GM21576 (cell line): ENCODE measurements at regions not wholly inside any gene's neighbourhood (a gene's known extent, or its start where the extent isn't known, plus 50 kb on each side); places are given as distances from the start of the nearest gene placed in this dataset.

ENCODE experiments used
- ATAC-seq: cut with Tn5 transposase; IDR thresholded peaks from one replicate; pipeline ENCODE4 v1.9.1; 2021; ENCODE audit warnings: mild to moderate bottlenecking, moderate library complexity; ENCODE audit not compliant: unreplicated experiment

DNA sequence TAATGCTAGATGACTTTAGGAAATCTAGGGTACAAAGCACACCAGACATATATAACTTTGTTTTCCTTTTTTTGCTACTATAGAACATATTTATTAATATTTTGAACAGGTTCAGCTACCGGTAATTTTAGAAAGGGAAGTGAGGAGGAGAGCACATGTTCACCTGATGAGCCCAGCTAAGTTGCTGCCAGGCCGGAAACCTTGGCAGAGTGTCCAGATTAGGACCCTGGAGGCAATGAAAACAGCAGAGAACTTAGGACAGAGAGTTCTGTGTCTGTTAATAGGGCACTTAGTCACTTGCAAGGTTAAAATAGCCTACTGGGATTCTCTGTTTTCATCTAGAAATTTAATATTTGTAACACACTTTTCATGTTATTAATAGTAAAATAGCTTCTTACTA, 348.9 kb upstream of the CPEB2 start:
- no peak for ATAC-seq

DNA sequence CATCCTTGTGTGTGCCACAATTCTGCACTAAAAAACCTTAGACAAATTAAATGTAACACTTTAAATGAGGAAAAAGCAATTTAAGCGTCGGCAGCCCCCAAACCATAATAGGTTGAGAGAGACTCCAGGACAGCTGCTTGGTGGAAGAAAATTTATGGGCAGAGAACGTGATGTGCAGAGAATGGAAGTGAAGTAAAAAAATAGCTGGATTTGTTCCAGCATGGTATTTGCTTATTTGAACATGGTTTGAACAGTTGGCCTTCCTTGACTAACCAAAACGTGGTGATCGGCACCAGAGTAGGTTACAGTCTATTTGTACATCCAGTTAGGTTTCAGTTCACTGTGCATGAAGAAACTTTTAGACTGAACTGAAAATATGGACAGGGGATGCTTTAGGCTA, 343.0 kb upstream of the CPEB2 start:
- no peak for ATAC-seq

DNA sequence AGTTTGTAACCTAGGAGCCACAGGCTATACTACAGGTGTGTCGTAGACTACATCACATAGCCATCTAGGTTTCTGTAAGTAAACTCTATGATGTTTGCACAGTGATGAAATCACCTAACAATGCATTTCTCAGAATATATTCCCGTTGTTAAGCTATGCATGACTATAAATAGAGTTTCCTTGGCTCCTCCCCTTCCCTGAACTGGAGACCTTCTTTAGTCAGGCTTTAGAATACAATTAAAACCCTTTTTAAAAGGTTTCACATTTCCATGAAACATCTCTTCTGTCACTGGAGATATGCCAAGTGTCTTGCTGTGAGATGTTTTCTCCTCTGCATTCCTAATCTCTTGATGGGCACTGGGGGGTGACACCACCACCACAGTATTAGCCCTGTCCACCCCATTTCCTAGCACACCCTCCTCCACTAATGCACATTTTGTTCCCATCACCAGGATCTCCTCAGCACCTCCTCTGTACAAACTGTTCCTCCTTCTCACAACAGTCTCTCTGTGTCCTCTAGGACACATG, 334.6 kb upstream of the CPEB2 start:
- ATAC-seq = no peak

DNA sequence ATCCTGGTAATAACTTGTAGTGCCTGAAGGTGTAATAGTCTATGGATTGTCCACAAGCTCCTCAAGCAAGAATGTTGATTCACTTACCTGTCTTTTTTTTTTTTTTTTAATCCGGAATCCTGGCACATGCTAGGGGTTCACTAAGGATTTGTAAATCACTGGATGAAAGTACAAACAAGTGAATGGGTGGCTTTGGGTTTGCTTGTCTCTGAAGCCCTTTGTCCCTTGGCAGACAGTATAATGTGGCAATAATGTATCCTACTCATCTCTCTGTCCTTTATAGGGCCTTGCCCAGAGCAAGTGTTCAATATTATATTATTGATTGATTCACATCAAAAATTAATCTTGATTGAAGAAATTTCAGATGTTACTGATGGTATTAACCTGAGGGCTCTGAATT, 334.0 kb upstream of the CPEB2 start:
- no peak for ATAC-seq

DNA sequence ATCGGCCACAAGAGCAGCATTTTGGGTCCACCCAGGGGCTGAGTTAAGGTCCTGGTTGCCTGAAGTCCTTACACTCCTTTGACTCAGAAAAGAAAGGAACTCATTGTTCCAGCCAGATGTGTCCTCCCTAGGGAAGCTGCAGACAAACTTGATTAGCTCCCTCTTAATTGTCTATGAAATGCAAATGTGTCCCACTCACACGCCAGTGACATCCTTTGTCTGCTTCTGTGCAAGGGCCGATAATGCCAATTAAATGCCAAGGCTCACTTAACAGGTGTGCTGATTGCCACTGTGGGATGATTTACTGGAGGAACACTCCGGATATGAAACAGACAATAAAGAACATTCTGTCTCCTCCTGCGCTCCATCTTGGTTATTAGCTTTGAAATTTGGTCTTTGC, 332.9 kb upstream of the CPEB2 start:
- ATAC-seq = no peak

DNA sequence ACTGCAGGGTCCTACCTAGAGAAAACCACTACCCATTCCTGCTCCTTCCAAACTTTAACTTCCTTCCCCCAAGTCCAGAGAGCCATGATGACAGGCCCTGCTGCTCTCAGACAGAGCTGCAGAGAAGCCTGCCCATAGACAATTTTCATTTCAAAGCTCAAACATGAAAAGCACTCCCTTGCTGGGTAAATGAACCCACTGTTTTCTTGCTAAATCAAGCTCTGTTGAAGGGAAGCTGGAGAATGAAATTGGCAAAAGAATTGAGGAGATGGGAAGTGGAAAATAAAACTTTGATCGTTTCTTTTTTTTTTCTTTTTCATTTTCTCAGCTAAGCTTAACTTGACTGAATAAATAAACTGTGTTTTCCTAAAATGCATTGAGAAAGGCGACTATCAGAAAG, 331.1 kb upstream of the CPEB2 start:
- no peak for ATAC-seq

DNA sequence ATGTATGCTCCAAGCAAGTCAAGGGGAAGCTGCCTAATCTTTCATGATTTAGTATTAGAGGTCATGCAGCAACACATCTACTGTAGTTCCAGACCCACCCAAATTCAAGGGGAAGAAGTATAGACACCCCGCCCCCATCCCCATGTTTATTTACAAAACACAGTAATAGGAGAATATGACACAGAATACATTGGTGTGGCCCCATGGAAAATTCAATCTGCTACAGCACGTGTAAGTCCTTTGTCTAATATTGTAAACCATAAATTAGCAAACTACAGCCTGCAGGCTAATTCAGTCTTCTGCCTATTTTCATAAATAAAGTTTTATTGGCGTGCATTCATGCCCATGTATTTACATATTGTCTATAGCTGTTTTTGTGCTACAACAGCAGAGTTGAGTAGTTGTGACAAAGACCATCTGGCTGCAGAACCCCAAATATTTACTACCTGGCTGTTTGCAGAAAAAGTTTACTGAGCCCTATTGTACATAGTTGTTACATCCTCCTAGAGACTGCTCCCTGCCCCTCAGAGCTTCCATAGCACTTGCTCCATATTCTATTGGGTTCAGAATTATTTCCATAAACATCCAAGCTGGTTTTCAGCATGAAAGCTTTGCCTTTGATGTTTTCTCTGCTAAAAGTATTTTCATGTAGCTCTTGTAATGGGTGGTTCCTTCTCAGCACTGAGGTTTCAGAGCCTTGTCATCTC, 326.8 kb upstream of the CPEB2 start:
- no peak for ATAC-seq

DNA sequence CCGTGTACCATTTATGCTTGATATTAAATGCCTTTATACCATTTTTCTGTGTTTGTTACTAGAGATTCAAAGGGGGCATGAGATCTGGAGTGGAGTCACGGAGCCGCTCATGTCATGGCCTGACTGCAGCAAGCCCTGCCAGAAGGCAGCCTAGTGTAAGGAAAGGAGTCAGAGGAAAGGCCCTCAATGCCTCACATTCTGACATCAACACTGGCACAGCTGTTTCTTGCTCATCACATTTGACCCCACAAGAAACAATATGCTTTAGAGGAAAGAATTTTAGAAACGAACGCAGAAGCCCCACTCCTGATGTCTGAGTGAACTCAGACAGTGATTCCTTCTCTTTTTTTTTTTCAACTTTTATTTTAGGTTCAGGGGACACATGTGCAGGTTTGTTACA, 322.4 kb upstream of the CPEB2 start:
- no peak for ATAC-seq

DNA sequence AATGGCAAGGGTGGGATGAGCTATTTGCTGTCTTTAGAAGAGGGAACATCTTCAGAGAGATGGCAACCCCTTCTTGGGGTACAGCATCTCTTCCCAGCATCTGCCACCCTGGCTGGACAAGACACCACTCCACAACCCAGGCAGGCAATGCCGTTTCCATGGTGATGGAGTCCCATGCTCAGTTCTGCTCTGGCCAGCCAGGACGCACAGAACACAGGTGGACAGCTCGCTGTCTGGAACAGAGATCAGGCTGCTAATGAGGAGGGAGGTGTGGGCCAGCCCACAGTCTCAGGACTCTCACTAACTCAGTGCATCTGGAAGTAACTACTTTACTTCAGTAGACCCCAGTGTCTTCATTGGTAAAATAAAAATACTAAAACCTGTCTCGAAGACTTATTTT, 321.0 kb upstream of the CPEB2 start:
- no peak for ATAC-seq

DNA sequence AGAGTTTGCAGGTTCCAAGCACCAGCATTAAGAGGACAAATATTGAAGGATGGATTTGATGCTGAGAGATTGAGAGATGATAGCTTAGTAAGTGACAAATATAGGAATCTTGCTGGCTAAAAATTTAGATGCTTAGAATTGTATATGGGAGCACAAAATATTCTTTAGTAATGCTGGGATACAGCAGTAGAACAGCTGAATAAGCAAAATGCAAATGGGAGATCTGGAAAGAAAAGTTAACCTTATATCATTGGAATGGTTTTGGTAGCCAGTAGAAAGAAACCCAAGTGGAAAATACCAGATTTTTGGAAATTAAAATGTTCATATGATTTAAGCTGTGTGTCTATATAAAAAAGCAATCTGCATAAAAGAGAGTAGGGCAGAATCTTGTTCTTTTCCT, 308.6 kb upstream of the CPEB2 start:
- no peak for ATAC-seq

DNA sequence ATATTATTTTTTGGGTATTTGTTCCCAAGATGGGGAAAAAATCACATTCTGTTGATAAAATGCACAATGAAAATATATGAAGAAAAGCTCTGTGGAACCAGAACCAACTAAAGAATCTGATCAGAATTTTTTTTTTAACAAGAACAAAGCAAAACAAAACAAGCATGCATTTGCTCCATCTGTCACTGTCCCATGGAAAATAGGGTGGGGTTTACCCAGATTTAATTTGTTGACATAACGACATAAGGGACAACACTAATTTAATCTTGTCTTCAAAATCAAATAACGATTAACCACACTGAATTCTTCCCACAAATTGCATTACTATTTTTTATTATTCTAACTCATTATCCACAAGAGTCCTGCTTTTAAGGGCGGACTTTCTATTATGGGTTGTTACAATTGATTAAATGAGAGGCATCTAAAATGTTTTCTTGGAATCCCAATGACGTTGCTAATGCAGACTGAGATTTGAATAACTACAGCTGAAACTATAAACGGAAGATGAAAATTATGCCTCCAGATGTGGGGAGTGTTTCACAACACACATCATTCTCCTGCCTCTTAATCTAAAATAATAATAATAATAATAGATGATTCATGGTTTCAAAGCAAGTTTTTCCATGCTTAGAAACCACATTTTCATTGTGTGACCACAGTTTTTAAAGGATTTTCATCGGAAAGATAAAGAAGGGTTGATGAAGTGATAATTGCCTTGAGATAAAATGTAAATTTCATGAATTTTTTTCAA, 307.0 kb upstream of the CPEB2 start:
- no peak for ATAC-seq

DNA sequence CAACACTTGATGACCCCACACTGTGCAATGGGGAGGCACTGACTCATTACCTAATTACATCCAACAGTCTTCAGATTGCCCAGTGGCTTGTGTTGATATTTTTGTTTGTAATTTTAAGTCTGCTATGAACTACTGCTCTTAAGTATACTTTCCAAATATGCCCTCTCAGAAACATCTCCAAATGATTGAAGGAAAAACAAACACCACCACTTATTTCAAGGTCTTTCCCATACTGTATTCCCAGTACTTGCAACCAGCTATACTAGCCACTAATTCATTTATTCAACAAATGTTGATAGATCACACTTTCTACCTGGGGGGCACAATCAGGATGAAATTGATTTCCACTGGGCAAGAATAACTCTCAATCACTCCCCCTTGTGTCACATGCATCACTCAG, 302.2 kb upstream of the CPEB2 start:
- no peak for ATAC-seq

DNA sequence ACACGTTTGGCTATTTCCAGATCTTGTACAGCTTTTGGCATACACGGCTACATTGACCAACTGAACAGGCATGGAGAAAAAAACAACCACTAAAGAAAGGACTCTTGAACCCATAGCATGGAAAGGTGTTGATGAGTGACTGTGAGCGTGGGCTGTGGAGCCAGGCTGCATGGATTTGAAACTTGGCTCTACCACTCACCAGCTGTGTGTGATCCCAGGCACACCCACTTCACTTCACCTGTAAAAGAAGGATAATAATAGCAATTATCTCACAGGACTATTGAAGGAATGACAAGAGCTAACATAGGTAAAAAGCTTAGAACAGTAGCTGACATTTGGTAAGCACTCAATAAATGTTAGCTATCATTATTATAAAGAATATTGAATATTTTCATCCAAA, 301.7 kb upstream of the CPEB2 start:
- ATAC-seq = no peak

DNA sequence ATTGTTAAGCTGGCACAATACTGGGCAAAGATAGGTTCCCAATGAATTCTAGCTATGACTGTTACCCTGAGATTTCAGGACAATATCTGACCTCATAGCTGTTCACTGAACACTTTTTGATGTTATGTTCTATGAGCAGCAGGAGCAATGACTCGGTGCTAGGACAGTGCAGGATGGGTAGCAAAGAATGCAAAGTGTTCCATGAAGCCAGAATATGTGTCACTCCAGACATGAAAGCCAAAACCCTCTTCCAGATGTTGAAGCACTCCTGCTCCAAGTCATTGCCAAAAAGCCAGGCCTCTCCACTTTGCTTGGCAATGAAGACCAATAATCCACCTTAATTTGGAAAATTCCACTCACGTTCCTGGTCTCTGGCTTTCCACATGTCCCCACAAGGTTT, 300.9 kb upstream of the CPEB2 start:
- ATAC-seq = no peak

DNA sequence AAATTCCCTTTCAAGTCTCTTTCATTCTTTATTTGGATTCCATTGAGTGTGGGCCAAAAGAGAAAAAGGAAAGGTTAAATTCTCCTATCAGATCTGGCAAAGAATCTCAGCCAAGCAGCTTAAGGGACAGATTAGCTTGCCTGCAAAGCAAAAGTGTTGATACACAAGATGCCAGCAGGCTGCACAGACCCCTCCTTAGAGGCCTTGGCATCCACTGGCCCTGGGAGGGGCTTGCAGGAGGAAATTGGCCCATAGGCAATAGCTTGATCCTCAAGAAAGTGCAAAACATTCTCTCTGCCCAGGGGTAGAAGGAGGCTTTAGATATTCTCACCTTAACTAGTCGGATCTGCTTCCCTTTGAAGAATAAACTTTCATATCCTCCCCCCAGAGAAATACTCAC, 300.4 kb upstream of the CPEB2 start:
- no peak for ATAC-seq

DNA sequence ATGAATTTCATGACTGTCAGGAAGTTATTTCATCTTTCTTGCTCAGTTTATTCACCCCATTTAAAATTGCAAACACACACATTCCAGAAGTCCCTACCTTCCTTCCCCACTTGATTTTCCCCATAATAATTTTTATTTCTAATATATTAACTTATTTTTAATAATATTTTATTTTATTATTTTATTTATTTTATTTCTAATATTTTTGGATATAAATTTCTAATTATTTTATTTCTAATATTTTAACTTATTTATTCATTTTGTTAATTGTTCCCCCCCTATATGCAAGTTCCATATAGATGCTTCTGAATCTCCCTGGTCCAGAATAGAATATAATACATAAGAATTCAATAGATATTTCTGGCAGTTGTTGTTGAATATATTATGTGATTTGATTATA, 293.7 kb upstream of the CPEB2 start:
- ATAC-seq = no peak

DNA sequence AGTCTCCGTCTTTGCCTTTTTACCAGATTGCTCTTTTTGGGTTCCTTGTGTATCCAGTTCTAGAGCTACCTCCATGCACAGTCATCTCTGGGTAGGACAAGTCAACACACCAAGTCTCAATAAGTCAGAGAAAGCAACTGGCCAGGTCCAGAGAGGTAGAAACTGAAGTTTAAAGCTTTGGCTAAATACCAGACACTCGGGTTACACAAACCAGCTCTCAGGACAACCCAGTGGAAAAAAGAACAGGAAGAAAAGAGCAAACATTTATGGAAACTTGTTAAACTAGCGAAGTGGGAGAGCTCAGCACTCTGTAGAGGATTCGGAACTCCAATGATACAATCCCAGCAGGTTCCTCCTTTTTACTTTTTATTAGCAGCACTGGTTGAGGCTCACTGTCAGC, 291.0 kb upstream of the CPEB2 start:
- ATAC-seq = no peak

DNA sequence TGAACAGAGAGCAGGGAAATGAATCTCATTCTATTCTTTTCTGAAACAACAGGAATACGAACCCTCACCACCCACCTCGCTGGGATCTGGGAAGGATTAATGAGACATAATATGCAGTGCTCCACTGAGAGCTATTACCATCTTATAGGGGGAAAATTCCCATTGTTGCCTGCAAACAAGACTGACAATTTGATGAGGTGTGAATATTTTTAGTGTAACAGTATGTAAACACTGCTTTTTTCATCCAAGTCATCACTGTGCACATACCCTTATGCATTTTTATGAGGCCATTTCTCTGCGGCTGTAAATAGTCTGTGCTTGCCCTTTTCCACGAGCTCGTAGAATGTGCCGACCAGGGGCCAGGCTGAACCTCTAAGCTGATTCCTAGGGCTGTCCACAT, 285.6 kb upstream of the CPEB2 start:
- ATAC-seq = no peak

DNA sequence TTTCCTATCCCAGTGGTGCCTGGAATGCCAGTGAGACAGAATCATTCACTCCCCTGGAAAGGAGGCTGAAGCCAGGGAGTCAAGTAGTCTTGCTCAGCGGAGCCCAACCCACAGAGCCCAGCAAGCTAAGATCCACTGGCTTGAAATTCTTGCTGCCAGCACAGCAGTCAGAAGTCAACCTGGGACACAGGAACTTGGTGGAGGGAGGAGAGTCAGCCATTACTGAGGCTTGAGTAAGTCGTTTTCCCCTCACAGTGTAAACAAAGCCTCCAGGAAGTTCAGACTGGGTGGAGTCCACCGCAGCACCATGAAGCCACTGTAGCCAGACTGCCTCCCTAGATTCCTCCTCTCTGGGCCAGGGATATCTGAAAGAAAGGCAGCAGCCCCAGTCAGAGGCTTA, 283.2 kb upstream of the CPEB2 start:
- ATAC-seq = no peak

DNA sequence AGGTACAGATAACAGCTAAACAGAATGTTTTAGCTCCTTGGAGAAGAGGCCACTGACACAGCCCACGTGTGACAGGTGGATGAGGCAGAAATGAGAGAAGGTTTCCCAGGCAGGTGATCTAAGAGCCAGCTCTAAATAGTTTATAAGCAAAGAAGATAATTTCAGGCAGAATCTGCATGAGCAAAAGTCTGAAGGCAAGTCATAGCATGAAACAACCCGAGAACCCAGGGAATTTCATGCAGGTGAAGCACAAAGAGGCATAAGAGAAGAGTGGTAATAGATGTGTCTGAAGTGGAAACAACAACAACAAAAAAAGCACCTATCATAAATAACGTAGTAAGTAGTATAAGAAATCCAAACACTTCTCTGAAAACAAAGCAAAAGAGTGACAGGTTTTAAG, 275.8 kb upstream of the CPEB2 start:
- no peak for ATAC-seq

DNA sequence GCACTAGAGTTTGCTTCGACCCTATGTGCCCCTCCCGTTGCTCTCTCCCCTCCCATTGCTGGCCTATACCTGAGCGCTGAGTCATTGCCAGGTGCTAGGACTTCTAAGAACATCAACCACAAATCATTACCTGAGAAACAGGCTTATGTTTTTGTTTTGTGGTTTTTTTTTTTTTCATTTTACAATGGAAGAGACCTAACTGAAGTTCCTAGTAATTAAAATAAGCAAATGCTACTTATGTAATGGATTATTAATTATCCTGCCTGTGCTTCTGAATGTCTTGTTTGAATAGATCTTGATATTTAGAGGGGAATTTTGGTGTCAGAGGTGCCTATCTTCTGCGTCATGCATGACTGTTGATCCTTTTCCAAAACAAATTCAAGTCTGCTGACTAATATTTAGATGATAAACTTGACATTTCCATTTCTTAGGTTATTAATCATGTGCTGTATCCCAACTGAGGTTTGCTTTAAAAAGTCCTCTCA, 275.4 kb upstream of the CPEB2 start:
- ATAC-seq = no peak

DNA sequence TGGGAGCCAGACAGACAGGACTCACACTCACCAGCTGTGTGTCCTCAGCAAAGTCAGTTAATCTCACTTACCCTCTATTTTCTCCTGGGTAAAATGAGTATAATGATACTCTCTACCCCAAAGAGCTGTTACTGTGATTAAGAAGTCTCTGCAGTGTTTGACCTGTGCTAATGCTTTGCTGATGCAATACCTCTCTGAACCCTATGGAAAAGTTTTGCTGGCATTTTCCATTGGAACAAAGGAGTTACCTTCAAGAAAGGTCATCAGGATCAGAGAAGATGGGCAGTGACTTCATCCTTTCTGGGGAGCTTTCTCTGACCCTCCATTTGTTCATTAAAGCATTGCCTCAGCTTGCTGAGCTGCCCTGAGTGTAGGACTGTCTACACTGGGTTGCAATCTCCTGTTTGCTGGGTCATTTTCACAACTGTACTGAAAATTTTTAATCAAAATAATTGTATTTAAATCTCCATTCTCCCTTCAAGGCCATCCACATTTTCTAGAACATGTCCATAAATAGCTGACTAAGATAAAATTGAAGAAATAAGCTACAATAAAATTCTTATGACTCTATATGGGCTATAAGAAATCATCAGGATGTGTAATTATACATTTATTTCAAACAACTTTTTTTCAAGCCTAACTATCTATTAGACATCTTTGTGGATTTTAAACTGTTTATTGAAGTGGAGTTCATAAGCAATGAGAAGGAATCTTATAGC, 272.8 kb upstream of the CPEB2 start:
- ATAC-seq = no peak
